H1 (cell line): ENCODE measurements at regions not wholly inside any gene's neighbourhood (a gene's known extent, or its start where the extent isn't known, plus 50 kb on each side); places are given as distances from the start of the nearest gene placed in this dataset.

Experiments
- CTCF ChIA-PET: fragments of 300-600 bp; sonication (Branson Sonifier 250); formaldehyde crosslinking; loops from one replicate; lab custom pipeline; 2021; ENCODE audit not compliant: partially characterized antibody; lab: Charles Lee
- POLR2A ChIA-PET: fragments of 300-600 bp; sonication (Branson Sonifier 250); formaldehyde crosslinking; loops from one replicate; lab custom pipeline; 2021; ENCODE audit warnings: inconsistent platforms; ENCODE audit not compliant: partially characterized antibody; lab: Charles Lee
- DNase-seq, 2 experiments: peaks; one replicate each; pipeline versions ENCODE4 v3.0.0 to v3.0.0-alpha.2; 2010 to 2022; ENCODE audit warnings: low spot score in 2 of 2, low read depth in 1 of 2, mixed read lengths in 1 of 2
- FAIRE-seq: peaks from 2 replicates; lab custom pipeline; 2011; peaks lifted over from hg19 to GRCh38; lab: Jason Lieb, UNC
- H2AFZ ChIP-seq: 2 replicates; pipeline ENCODE4 v1.8.1; 2012; ENCODE audit warnings: low read length, inconsistent platforms
- H2AK5ac ChIP-seq: 2 replicates; pipeline ENCODE4 v1.6.1; 2013; ENCODE audit warnings: low read depth, low read length
- H2BK120ac ChIP-seq: replicated peaks from 2 replicates; pipeline ENCODE3; 2013; ENCODE audit warnings: low read depth, low read length, inconsistent platforms
- H2BK12ac ChIP-seq: 2 replicates; pipeline ENCODE4 v1.6.1; 2013; ENCODE audit warnings: low read depth, low read length
- H2BK15ac ChIP-seq: 2 replicates; pipeline ENCODE4 v1.6.1; 2013; ENCODE audit warnings: low read length
- H2BK20ac ChIP-seq: 2 replicates; pipeline ENCODE4 v1.6.1; 2013; ENCODE audit warnings: low read length
- H2BK5ac ChIP-seq: 2 replicates; pipeline ENCODE4 v1.6.1; 2013; ENCODE audit warnings: low read depth, low read length
- H3K14ac ChIP-seq: 2 replicates; pipeline ENCODE4 v1.6.1; 2013; ENCODE audit warnings: inconsistent platforms; ENCODE audit not compliant: insufficient read length
- H3K18ac ChIP-seq: 2 replicates; pipeline ENCODE4 v1.6.1; 2013; ENCODE audit warnings: low read length; ENCODE audit errors: extremely low read depth
- H3K23ac ChIP-seq: 2 replicates; pipeline ENCODE4 v1.6.1; 2013; ENCODE audit warnings: inconsistent platforms; ENCODE audit not compliant: insufficient read length
- H3K23me2 ChIP-seq: 2 replicates; pipeline ENCODE4 v1.6.1; 2013; ENCODE audit warnings: low read depth, low read length
- H3K27ac ChIP-seq: 2 replicates; pipeline ENCODE4 v1.6.1; 2011; ENCODE audit warnings: low read depth, low read length, inconsistent platforms
- H3K27me3 ChIP-seq, 4 experiments: replicated peaks in 1 of 4; 1 replicate in 1 of 4; 2 replicates in 3 of 4; pipeline versions ENCODE4 v1.6.1 to v1.8.1; 2011 to 2013; ENCODE audit warnings: low read length in 3 of 4, mild to moderate bottlenecking in 3 of 4, inconsistent platforms in 2 of 4, mixed read lengths in 2 of 4, moderate library complexity in 1 of 4; ENCODE audit not compliant: control insufficient read depth in 3 of 4, insufficient read depth in 3 of 4; ENCODE audit errors: extremely low read depth in 1 of 4
- H3K36me3 ChIP-seq, 4 experiments: 2 replicates each; pipeline versions ENCODE4 v1.6.1 to v1.8.1; 2011 to 2013; ENCODE audit warnings: mild to moderate bottlenecking in 4 of 4, low read length in 3 of 4, moderate library complexity in 2 of 4, control low read depth in 1 of 4, inconsistent platforms in 1 of 4; ENCODE audit not compliant: insufficient read depth in 4 of 4, control insufficient read depth in 2 of 4
- H3K4ac ChIP-seq: replicated peaks from 2 replicates; pipeline ENCODE3; 2013; ENCODE audit warnings: low read length, low read depth, mixed read lengths, inconsistent platforms; ENCODE audit not compliant: insufficient read length
- H3K4me1 ChIP-seq, 4 experiments: replicated peaks in 1 of 4; 1 replicate in 1 of 4; 2 replicates in 3 of 4; pipeline versions ENCODE4 v1.6.1 to v1.8.1; 2011 to 2013; ENCODE audit warnings: low read length in 3 of 4, inconsistent platforms in 2 of 4, mixed read lengths in 1 of 4; ENCODE audit not compliant: insufficient read depth in 4 of 4, control insufficient read depth in 3 of 4
- H3K4me2 ChIP-seq, 2 experiments: 2 replicates each; pipeline versions ENCODE4 v1.6.1 to v1.8.1; 2011 to 2013; ENCODE audit warnings: low read depth in 2 of 2, low read length in 2 of 2, control low read depth in 1 of 2, inconsistent platforms in 1 of 2, mild to moderate bottlenecking in 1 of 2; ENCODE audit not compliant: insufficient read depth in 1 of 2
- H3K4me3 ChIP-seq, 4 experiments: fragments of 200-600, 300-600 bp in 1 of 4; sonication (generic), shearing (Covaris generic), sonication (Bioruptor Twin) in 1 of 4; 2 replicates each; pipeline versions ENCODE4 v1.5.1 to v1.8.1; 2011 to 2016; ENCODE audit warnings: low read length in 4 of 4, low read depth in 3 of 4, control low read depth in 2 of 4, inconsistent platforms in 2 of 4, mild to moderate bottlenecking in 2 of 4, mixed read lengths in 1 of 4, moderate library complexity in 1 of 4; ENCODE audit not compliant: insufficient read depth in 2 of 4; ENCODE audit errors: extremely low read depth in 1 of 4
- H3K56ac ChIP-seq: replicated peaks from 2 replicates; pipeline ENCODE3; 2013; ENCODE audit warnings: low read depth, mild to moderate bottlenecking, mixed read lengths, low read length, inconsistent platforms; ENCODE audit not compliant: insufficient read length
- H3K79me1 ChIP-seq: 2 replicates; pipeline ENCODE4 v1.6.1; 2013; ENCODE audit warnings: low read depth, low read length, control low read depth
- H3K79me2 ChIP-seq, 2 experiments: 2 replicates each; pipeline versions ENCODE4 v1.6.1 to v1.8.1; 2012 to 2013; ENCODE audit warnings: low read length in 2 of 2, mild to moderate bottlenecking in 2 of 2, inconsistent platforms in 1 of 2; ENCODE audit not compliant: insufficient read depth in 2 of 2, control insufficient read depth in 1 of 2
- H3K9ac ChIP-seq, 4 experiments: replicated peaks in 1 of 4; 1 replicate in 1 of 4; 2 replicates in 3 of 4; pipeline versions ENCODE4 v1.6.1 to v1.8.1; 2011 to 2013; ENCODE audit warnings: low read depth in 3 of 4, low read length in 3 of 4, control low read depth in 2 of 4, mild to moderate bottlenecking in 2 of 4, moderate library complexity in 2 of 4, inconsistent platforms in 1 of 4; ENCODE audit errors: extremely low read depth in 1 of 4
- H3K9me3 ChIP-seq, 2 experiments: 2 replicates each; pipeline versions ENCODE4 v1.6.1 to v1.8.1; 2012 to 2013; ENCODE audit warnings: mild to moderate bottlenecking in 2 of 2, moderate library complexity in 2 of 2, control low read depth in 1 of 2, inconsistent platforms in 1 of 2, low read depth in 1 of 2, low read length in 1 of 2, mixed read lengths in 1 of 2; ENCODE audit not compliant: insufficient read depth in 2 of 2
- H4K20me1 ChIP-seq, 2 experiments: replicated peaks in 1 of 2; 2 replicates each; pipeline versions ENCODE3 to v1.8.1; 2011 to 2013; ENCODE audit warnings: inconsistent platforms in 2 of 2, low read length in 2 of 2, mild to moderate bottlenecking in 1 of 2; ENCODE audit not compliant: insufficient read depth in 2 of 2, control insufficient read depth in 1 of 2
- H4K5ac ChIP-seq: 2 replicates; pipeline ENCODE4 v1.6.1; 2013; ENCODE audit warnings: low read length, low read depth, mixed read lengths, inconsistent platforms; ENCODE audit not compliant: insufficient read length
- H4K8ac ChIP-seq: 2 replicates; pipeline ENCODE4 v1.8.0; 2013; ENCODE audit warnings: mild to moderate bottlenecking, moderate library complexity, low read length, inconsistent platforms; ENCODE audit not compliant: insufficient read depth; ENCODE audit errors: extremely low read depth
- H4K91ac ChIP-seq: replicated peaks from 2 replicates; pipeline ENCODE3; 2013; ENCODE audit warnings: low read length, mixed read lengths, inconsistent platforms; ENCODE audit not compliant: insufficient read length
- ASH2L ChIP-seq: fragments of 200-600, 300-600 bp; sonication (generic); IDR thresholded peaks from one replicate; pipeline ENCODE4 v1.7.1; 2017; ENCODE audit warnings: low read length
- BCL11A ChIP-seq, 2 experiments: IDR thresholded peaks; one replicate each; pipeline ENCODE4 v1.6.1; 2011; ENCODE audit warnings: low read depth in 2 of 2, low read length in 2 of 2, mild to moderate bottlenecking in 2 of 2
- CREB1 ChIP-seq: IDR thresholded peaks from 2 replicates; pipeline ENCODE4 v1.6.1; 2012; ENCODE audit warnings: inconsistent platforms
- CTBP2 ChIP-seq: IDR thresholded peaks from 2 replicates; pipeline ENCODE4 v1.7.0; 2011; ENCODE audit warnings: borderline replicate concordance, mild to moderate bottlenecking, moderate library complexity, mixed read lengths, low read length; ENCODE audit not compliant: insufficient read depth, insufficient read length
- E2F6 ChIP-seq: IDR thresholded peaks from 2 replicates; pipeline ENCODE4 v1.6.1; 2012; ENCODE audit warnings: inconsistent platforms
- FOSL1 ChIP-seq: IDR thresholded peaks from 2 replicates; pipeline ENCODE4 v1.6.1; 2011; ENCODE audit warnings: mild to moderate bottlenecking, low read depth, low read length, moderate library complexity; ENCODE audit not compliant: insufficient read depth
- KDM4A ChIP-seq: IDR thresholded peaks from one replicate; pipeline ENCODE4 v1.7.1; 2012; ENCODE audit warnings: low read depth, mild to moderate bottlenecking, moderate library complexity, low read length, inconsistent platforms; ENCODE audit not compliant: severe bottlenecking
- KDM5A ChIP-seq: fragments of 200-600 bp; IDR thresholded peaks from 2 replicates; pipeline ENCODE4 v1.7.1; 2012; ENCODE audit warnings: mild to moderate bottlenecking, low read length, inconsistent platforms, mixed read lengths
- MAFK ChIP-seq: IDR thresholded peaks from 2 replicates; pipeline ENCODE4 v1.6.1; 2012; ENCODE audit warnings: low read depth, mild to moderate bottlenecking, improper control_type of control experiment, low read length
- NANOG ChIP-seq: IDR thresholded peaks from 2 replicates; pipeline ENCODE4 v1.6.1; 2011; ENCODE audit warnings: low read length, low read depth, mild to moderate bottlenecking, inconsistent platforms; ENCODE audit not compliant: insufficient read depth, poor library complexity, severe bottlenecking
- PHF8 ChIP-seq: fragments of 200-600 bp; sonication (generic); conservative IDR thresholded peaks from 2 replicates; pipeline ENCODE4 v1.7.1; 2012; ENCODE audit warnings: low read depth, mild to moderate bottlenecking, inconsistent platforms, low read length, moderate library complexity
- POLR2AphosphoS5 ChIP-seq: IDR thresholded peaks from 2 replicates; pipeline ENCODE4 v1.6.1; 2011; ENCODE audit warnings: low read depth, low read length
- RXRA ChIP-seq: IDR thresholded peaks from 2 replicates; pipeline ENCODE4 v1.6.1; 2011; ENCODE audit warnings: low read depth, mild to moderate bottlenecking, low read length, moderate library complexity; ENCODE audit not compliant: insufficient read depth
- TAF1 ChIP-seq: IDR thresholded peaks from 2 replicates; pipeline ENCODE4 v1.6.1; 2011; ENCODE audit warnings: mild to moderate bottlenecking, low read depth, low read length
- TEAD4 ChIP-seq: IDR thresholded peaks from 2 replicates; pipeline ENCODE4 v1.6.1; 2012; ENCODE audit warnings: low read depth, low read length, inconsistent platforms, mixed read lengths
- WGBS, 2 experiments: shearing (Covaris generic) in 1 of 2; methylation state at CpG; one replicate each; pipeline versions ENCODE4 v1.1.6 to v1.1.7; 2013 to 2015; ENCODE audit warnings: low lambda C conversion rate in 2 of 2, mixed read lengths in 2 of 2, inconsistent platforms in 1 of 2, low coverage in 1 of 2, missing lambda C conversion rate in 1 of 2; ENCODE audit not compliant: insufficient replicate concordance in 2 of 2, insufficient coverage in 1 of 2, insufficient read length in 1 of 2; ENCODE audit errors: extremely low coverage in 1 of 2, missing lambda C conversion rate in 1 of 2; 5-methylcytosine and 5-hydroxymethylcytosine counted together

GRCh38 chr4:23685471-23685870 lies 204.4 kb downstream of the PPARGC1A start:
- Histone ChIP-seq H3K4me2 (no peak overlapping the region), H2AFZ (0 out of 2 replicates have a peak overlapping the region, but pooled peaks have one; percentile 13), H3K56ac (no peak overlapping the region), H3K79me2 (no peaks in the 10 kb centered on the region), H4K8ac (no peak overlapping the region), H2AK5ac (no peak overlapping the region), H3K4me1 (peaks cover 0 to 4% (median 0%) of the 10 kb centered on the region in 4 experiments; a peak in 1 of 7 replicates), H4K5ac (no peak overlapping the region), H4K20me1 (no peaks in the 10 kb centered on the region), H2BK20ac (no peak overlapping the region), H3K23me2 (no peaks in the 10 kb centered on the region), H3K27ac (no peak overlapping the region), H2BK12ac (no peak overlapping the region), H3K4ac (no peak overlapping the region), H3K9ac (no peak overlapping the region), H4K91ac (no peak overlapping the region), H3K79me1 (no peaks in the 10 kb centered on the region), H3K18ac (no peak overlapping the region), H3K23ac (no peak overlapping the region), H3K4me3 (no peak overlapping the region), H2BK120ac (no peak overlapping the region), H3K27me3 (no peaks in the 10 kb centered on the region), H3K9me3 (peaks cover 8 to 23% of the 10 kb centered on the region in 2 experiments; a peak in 3 of 4 replicates), H3K14ac (no peak overlapping the region), H2BK5ac (no peak overlapping the region), H2BK15ac (no peak overlapping the region), H3K36me3 (peaks cover 0 to 3% (median 0%) of the 10 kb centered on the region in 4 experiments; a peak in 1 of 8 replicates)
- ChIA-PET CTCF (interaction anchor here (1.6 kb wide), 1 partner anchor 10 kb away, joined by 5 read pairs; no protein-coding TSS in a partner anchor), POLR2A (no interaction called here)
- FAIRE-seq, result no peak
- DNase-seq, result no peak
- WGBS, 2 experiments, result 86% methylated on average over 4 of the region's 4 CpGs; no CpG with 5 or more reads in 1 of the 2 experiments
- TF ChIP-seq CREB1, result no peak
- no peak for TF ChIP-seq FOSL1
- TF ChIP-seq TEAD4, result no peak
- no peak for TF ChIP-seq PHF8
- no peak for TF ChIP-seq RXRA
- no peak for TF ChIP-seq POLR2AphosphoS5
- no peak for TF ChIP-seq MAFK
- TF ChIP-seq E2F6, result no peak
- TF ChIP-seq NANOG, result no peak
- TF ChIP-seq KDM4A, result no peak
- no peak for TF ChIP-seq TAF1
- TF ChIP-seq BCL11A (IDR thresholded peaks at IDR 0.05; ENCODE audit: low read depth in 2 of 2, low read length in 2 of 2), result no peak
- TF ChIP-seq ASH2L, result no peak
- no peak for TF ChIP-seq KDM5A
- TF ChIP-seq CTBP2, result no peak
